GM19025 (cell line): ENCODE measurements at regions not wholly inside any gene's neighbourhood (a gene's known extent, or its start where the extent isn't known, plus 50 kb on each side); places are given as distances from the start of the nearest gene placed in this dataset.

ENCODE experiments used
- ATAC-seq: cut with Tn5 transposase; IDR thresholded peaks from one replicate; pipeline ENCODE4 v1.9.1; 2021; ENCODE audit warnings: mild to moderate bottlenecking, low read depth, moderate library complexity; ENCODE audit not compliant: unreplicated experiment

DNA sequence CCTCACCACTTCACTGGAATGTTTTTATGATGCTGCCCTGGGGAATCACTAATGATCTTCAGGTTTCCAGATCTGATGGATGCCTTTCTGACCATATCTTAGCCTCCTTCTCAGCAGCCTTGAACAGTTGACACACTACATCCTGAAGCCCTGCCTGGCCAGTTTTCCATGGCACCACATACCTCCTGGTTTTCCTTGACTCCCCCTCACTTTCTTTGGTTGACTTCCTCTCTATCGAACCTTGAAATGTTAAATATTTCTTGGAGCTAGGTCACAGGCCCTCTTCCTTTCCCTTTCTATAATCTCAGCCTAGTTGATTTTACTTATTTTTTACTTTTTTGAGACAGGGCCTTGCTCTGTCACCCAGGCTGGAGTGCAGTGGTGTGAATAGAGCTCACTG is 108.8 kb upstream of the CDK1 start:
- ATAC-seq: no peak

DNA sequence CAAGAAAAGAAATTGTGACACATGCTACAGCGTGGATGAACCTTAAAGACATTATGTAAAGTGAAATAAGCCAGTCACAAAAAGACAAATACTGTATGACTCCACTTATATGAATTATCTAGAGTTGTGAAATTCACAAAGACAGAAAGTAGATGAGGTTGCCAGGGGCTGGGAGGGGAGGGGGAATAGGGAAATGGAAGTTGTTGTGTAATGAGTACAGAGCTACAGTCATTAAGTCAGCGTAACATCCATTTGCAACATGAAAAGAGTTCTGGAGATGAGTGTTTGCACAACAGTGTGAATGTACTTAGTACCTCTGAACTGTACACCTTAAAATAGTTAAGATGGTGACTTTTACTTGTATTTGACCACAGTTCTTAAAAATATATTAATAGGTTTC is 112.1 kb upstream of the CDK1 start:
- ATAC-seq: no peak

DNA sequence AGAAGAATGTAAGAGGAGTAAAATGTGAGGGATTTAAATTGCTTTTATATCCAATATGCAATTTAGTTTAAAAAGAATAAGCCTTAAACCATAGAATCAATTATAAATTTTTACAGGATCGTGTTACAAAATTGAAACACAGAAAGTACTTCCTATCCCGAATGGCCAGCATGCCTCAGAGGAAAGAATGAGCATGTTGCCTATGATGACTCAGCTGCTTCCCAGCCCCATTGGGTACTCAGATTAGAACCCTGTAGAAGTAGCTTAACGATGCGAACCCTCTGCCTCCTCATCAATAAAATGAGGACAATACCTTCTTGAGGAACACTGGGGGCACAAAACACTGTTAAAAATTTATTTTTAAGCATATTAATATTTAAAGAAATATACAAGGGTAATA is 113.4 kb upstream of the CDK1 start:
- no peak for ATAC-seq

DNA sequence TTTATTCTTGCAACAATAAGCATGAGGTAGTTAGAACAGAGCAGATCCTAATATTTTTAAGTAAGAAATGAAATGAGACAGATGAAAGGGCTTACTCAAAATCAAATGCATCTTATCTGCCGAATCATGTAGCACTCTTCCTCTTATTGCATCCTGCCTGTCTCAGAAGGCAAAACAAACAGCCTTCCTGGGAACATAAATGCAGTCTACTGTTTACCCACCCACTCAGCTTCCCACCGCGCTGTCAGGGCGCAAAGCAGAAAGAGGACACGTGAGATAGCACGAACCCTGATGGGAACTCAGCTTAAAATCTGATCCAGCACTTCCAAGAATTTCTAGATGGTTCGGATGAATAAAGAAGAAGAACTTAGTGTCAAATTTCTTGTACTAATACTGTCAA is 114.4 kb upstream of the CDK1 start:
- ATAC-seq: no peak

DNA sequence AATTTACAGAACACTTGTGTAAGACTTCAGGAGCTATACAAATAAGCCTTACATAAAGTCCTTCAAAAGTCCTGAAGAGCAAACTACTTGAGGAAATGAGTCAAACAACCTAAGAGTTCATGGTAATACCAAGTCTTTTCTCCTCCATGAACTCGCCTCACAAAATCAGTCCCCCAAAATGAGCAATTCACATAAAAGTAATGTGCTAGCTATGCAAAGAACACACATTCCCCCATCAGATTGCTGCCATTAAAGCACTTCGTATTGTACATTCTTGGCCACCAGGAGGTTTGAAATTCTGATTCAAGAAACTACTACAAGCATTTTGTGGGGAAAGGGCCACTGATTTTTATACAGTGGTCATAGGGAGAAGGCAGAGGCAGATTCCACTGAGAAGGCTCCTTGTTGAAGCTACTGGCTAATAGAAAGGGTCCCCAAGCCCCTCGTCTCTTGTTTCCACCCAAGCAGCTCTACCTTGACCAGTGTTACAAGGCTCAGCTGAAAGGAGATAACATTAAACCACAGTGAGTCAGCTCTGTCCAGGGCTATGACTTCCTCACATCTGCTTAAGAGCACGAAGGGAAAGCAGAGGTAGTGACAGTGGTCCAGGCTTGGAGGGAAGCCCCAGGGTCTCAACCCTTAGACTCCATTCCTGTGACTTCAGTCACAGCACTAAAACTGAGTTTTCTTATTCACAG is 115.2 kb upstream of the CDK1 start:
- ATAC-seq: no peak

DNA sequence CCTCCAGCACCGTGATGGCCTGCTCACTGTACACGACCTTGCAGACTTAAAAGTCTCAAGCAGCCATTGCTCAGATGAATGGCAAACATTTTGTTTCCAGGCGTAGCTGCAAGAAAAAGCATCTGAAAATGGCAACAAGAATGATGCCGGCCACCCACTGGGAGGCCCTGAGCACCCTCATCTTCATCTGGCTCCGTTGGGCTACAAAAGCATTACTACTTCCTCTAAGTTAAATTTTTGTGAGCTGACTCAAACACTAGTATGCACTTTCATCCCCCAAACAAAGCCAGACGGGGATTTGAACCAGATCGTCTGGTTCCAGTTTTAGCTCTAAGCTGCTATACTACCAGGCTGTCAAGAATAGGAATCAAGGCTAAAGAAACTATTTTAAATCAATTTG is 116.6 kb upstream of the CDK1 start:
- ATAC-seq: no peak

DNA sequence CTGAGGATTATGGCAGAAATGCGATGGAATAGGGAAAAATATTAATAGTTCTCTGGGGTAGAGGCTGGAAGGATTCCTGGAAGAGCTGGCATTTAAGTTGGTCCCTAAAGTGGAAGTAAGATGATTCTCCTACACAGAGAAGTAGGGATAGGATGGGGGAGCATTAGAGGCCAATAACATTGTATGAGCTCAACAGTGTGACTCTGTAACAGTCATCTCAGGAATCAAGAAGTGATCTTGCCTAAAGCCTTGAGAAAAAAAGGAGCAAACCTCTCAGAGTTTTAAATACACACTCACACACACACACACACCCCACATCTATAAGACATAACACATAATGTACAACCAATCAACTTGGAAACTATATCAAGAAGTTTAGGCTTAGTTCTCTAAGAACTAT is 117.7 kb upstream of the CDK1 start:
- no peak for ATAC-seq

DNA sequence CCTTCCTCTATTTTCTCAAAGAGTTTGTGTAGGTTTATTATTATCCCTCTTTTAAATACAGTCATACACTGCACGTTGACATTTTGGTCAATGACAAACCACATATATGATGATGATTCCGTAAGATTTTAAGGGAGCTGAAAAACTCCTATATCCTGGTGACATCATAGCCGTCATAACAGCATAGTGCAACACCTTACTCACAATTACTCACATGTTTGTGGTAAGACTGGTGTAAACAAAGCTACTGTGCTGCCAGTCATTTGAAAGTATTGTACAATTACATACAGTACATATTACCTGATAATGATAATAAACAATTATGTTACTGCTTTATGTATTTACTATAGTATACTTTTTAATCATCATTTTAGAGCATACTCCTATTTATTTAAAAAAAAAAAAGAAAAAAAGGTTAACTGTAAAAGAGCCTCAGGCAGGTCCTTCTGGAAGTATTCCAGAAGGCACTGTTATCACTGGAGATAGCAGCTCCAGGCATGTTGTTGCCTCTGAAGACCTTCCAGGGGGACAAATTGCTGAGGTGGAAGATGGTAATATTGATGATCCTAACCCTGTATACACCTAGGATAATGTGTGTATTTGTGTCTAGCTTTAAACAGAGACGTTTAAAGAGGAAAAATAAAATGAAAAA is 123.3 kb upstream of the CDK1 start:
- ATAC-seq: no peak

DNA sequence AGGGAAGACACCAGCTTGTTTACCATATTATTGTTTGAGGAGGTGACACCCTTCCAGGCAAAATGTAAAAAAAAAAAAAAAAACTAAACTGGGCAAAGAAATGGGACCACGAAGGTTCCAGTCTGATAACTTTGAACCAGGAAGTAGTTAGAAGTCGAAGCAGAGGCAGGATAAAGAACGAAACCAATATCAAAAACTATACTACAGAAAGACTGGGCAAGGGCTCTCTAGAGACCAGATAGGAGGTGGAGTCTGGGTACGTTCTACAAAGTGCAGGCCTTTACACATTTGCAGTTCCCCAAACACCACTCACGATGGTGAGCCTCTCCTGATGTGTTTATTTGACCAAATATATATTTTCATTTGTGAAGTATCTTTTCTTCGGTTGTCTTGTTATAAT is 125.7 kb upstream of the CDK1 start:
- ATAC-seq: peak; percentile 77

DNA sequence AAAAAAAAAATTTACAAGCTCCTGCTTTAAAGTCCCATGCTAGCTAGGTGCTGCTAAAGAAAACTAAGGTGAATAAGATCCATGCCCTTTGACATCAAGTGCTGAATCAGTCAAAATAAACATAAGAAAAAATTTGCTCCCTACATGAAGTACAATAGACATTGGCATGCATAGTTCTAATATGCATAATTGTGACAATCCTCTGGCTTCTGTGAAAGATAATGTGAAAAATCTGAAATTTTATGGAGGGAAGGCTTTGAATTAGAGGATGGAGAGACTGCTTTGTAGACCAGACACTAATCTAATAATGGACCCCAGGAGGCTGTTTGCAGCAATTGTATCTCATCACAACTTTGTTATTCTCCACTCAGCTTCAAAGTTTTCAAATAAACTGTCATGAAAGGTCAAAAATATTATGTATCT is 127.9 kb upstream of the CDK1 start:
- ATAC-seq: no peak

DNA sequence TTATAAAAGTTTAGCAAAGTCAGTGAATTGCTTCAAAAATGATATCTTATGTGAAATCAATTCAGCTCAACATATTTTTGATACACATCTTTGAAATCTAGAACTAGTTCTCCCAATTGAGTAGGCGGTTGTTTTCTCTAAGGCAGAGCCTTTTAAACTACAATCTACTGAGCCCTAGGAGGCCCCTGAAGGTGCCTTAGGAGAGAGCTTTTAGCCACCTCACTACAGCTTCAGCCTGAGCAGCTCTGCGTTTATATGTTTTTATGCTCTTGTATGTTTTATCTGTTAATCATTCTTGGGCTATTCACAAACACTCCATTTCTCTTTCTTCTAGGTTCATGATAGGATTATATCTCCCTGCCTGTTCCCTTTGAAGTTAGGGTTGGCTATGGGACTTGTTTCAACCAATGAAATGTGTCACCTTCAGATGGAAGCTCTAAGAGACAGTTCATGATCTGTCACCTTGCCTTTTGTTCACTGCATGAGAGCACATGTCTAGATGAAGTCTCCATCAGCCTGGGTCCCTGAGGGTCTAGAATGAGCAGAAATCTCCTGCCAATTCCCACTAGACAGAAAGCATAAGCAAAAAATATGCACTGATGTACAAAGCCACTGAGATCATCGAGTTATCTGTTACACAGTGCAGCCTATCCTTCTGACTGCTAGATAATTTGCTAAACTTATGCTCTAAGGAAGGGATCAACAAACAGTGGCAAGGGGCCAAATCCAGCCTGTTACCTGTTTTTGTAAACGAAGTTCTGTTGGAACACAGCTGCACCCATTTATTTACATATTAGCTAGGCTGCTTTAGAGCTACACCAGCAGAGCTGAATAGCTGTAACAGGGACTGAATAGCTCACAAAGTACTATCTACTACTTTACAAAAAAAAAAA is 128.5 kb upstream of the CDK1 start:
- no peak for ATAC-seq

DNA sequence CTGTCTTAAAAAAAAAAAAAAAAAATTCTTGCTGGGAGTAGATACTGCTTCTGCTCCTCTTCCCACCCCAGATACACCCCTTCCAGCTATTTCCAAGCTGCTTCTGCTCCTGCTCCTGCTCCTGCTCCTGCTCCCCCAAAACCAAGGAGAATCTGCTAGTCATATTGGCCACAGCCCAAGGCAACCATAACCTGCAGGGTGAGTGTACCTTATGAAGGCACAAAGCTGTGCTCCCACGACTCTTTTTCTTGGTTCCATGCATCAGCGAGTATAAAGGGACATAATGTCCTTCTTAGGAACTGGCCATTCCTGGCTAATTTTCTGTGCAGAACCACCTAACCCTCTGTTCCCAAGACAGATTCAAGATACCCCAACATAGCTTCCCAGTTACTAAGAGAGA is 129.5 kb upstream of the CDK1 start:
- ATAC-seq: no peak

DNA sequence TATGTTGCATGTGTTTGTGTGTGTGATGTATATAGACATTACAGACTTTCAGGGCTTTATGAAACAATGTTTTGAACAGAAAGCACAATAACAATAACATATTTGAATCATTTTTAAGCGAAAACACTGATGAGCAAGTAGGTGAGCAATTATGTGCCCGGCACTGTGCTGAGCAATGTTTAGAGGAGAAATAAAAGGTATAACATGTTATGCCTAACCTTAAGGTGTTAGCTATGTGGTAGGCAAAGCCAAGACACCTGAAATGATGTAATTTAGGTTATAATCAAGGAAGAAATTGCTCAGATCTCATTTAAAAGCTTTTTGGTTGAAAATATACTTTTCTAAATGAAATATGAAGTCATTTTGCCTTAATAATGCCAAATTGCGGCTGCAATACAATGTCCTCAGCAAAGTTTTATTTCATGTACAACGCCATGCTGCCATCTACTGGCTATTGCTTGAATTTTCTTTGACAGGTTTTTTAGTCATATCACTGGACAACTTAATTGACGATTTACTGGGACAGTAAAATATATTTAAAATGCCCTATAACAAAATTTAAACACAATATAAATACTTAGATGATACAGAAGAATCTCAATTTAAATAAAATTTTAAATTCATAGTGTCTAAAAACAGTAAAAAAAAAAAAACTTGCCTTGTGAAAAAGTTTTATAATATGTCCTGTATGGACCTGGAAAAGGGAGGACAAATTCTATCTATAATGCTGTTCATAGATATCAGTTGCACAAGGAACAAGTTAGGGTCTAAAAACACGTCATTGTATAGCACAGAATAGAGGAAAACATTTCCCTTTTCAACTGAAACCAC is 131.1 kb upstream of the CDK1 start:
- ATAC-seq: no peak

DNA sequence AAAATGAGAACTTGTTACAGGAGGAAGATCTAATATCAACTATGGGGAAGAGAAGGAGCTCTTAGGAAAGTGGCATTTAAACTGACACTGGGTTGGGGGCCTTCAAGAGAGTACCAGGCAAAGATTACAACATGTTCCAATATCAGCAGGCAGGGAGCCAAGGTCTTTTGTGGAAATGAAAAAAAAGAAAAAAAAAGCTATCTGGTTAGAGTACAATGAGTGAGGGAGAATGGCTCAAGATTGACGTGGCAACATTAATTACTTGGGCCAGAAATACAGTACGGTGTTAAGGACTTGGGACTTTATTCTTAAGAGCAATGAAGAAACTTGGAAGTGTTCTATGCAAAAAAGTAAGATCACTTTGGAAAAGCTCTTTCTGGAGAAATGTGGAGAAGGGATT is 132.3 kb upstream of the CDK1 start:
- ATAC-seq: no peak

DNA sequence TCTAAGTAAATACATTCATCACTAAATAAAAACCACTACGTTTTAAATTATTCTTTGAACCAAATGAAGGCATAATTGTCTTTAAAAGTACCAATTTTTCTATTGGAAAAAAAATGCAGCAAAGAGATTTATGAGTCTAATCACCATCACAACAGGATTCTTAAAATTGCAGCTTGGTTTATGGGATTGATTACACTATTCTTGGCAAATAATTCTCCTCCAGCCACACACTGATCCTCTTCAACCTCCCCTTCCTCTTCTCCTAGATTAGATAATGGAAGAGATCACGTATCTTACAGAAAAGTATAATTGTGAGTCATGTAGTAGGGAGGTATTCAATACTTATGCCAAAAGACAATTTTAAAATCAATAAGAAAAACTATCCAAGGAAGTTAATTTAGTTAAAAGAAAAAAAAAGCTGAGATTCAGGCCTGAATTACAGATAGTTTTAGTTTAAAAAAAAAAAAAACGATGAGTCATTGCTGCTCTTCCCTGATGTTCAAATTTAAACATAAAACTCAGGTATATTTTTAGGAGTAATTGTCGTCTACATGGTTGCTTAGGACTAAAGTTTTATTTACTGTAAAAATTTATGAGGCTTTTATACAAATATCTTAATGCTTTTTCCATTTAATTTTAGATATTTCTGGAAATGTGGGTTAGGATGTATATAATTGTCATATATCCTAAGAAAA is 133.7 kb upstream of the CDK1 start:
- ATAC-seq: no peak

DNA sequence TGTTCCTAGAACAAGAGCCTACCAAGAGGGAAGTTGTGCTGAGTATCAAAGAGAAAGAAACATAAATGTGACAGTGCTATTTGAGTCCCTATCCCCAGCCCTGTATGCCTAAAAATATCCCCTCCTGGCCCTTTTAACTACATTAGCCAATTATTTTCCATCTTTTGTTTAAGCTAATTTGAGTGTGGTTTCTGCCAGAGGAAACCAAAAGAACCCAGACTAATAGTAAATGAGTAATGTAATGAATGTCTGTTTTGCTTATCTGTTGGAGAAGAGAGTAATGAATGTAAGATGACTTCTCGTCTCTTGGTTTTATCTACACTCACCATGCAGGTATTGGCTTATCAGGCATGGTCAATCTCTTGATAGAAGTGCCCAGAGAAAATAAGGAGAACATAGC is 134.4 kb upstream of the CDK1 start:
- ATAC-seq: no peak

DNA sequence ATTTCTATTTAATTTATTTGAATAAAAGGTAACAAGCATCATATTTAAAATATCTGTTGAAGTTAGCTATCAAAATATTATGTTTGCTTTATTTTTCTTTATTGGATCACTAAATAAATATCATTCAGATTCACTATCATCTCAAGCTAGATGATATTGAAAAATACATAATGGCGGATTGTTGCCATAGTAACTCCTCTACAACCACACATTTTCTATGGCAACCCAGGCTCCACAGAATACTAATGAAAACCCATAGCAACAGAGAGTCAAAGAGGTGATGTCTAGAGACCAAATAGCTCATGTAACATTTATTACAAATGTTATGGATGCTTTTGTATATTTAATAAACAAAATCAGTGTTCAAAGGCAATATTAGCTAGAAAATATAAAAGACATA is 148.9 kb upstream of the CDK1 start:
- ATAC-seq: no peak

DNA sequence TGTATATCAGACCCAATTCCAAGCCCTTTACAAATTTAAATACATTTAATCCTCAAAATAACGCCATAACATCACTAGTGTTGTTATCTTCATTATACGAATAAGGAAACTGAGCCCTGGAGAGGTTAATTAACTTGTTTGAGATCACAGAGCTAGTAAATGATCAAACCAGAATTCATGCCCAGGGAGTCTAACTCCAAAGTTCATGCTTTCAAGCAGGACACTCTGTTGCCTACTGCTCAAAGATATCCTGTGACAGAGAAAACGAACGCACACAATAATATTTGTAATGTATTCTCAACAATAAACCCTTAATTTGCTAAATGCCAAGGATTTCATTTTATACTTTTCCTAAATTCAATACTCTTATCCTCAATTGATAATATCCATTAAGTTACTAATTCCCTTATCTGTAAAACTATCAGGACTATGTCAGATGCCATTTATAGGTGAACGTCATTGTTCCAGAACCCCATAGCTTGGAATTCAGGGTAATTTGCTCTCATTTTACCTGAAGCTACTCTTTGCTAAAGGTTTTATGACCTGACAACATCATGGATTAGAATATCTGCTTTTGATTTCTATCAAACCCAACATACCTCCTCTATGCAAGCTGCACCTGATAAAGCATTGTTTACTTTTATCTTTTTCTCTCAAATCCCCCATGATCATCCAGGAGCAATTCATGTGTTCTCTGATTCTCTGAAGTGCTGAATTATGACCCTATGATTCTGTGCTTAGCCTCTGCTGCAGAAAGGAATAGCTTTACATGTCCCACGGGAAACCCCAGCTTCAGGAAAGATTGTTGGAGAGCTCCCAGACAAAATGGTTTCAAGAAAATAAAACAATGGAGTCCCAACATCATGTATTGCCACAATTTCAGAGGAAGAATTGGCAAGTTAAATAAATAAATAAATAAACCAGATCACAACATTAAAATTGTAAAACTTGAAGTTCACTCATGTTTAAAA is 150.2 kb upstream of the CDK1 start:
- no peak for ATAC-seq

DNA sequence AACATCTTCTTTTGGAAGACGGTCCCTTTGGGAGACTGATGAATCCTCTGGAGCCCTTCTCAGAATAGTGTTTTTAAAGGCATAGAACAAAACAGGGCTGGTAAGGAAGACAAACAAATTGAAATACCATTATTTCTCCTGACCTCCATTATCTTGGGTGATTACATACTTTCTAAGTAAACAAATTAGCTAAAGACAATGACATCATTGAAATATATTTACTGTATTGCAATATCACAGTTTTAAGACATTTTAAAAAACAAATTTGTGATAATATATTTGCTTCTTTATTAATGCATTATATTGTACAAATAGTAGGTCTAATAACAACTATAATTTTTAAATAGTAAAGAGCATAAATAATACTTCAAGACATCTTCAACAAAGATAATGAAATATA is 152.2 kb upstream of the CDK1 start:
- ATAC-seq: no peak
